GM13976 (cell line): ENCODE measurements at regions not wholly inside any gene's neighbourhood (a gene's known extent, or its start where the extent isn't known, plus 50 kb on each side); places are given as distances from the start of the nearest gene placed in this dataset.
"Not testable (repeated sequence)": the region's sequence is repeated elsewhere in the genome, so short reads cannot be mapped to it uniquely, and the experiment has no call there.

Experiments used
- DNase-seq: peaks from one replicate; pipeline ENCODE4 v3.0.0; 2012; ENCODE audit warnings: low spot score
- in situ Hi-C: fragments of 300-500 bp; cut with MboI; formaldehyde crosslinking; loops from one replicate; pipeline ENCODE4 v1.12.0; 2022; ENCODE audit warnings: low sequenced_read_pairs, mixed read lengths, inconsistent platforms; ENCODE audit not compliant: unreplicated experiment
- TF ChIP-seq, protein P1 (sequence below): IDR thresholded peaks from 2 replicates; pipeline ENCODE4 v1.5.1; 2012; ENCODE audit warnings: borderline replicate concordance, mild to moderate bottlenecking; ENCODE audit not compliant: insufficient read depth; ENCODE audit errors: extremely low read depth, missing control alignments, control extremely low read depth

GRCh38 chr4:177512646-177513045, 70.4 kb upstream of the AGA start:
- in situ Hi-C loops: no loop called here
- no peak for DNase-seq
- TF ChIP-seq, protein P1, sequence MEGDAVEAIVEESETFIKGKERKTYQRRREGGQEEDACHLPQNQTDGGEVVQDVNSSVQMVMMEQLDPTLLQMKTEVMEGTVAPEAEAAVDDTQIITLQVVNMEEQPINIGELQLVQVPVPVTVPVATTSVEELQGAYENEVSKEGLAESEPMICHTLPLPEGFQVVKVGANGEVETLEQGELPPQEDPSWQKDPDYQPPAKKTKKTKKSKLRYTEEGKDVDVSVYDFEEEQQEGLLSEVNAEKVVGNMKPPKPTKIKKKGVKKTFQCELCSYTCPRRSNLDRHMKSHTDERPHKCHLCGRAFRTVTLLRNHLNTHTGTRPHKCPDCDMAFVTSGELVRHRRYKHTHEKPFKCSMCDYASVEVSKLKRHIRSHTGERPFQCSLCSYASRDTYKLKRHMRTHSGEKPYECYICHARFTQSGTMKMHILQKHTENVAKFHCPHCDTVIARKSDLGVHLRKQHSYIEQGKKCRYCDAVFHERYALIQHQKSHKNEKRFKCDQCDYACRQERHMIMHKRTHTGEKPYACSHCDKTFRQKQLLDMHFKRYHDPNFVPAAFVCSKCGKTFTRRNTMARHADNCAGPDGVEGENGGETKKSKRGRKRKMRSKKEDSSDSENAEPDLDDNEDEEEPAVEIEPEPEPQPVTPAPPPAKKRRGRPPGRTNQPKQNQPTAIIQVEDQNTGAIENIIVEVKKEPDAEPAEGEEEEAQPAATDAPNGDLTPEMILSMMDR: no peak

GRCh38 chr4:177517862-177518261, 75.6 kb upstream of the AGA start:
- TF ChIP-seq, protein P1: no peak
- in situ Hi-C loops: no loop called here
- DNase-seq: no peak

DNA sequence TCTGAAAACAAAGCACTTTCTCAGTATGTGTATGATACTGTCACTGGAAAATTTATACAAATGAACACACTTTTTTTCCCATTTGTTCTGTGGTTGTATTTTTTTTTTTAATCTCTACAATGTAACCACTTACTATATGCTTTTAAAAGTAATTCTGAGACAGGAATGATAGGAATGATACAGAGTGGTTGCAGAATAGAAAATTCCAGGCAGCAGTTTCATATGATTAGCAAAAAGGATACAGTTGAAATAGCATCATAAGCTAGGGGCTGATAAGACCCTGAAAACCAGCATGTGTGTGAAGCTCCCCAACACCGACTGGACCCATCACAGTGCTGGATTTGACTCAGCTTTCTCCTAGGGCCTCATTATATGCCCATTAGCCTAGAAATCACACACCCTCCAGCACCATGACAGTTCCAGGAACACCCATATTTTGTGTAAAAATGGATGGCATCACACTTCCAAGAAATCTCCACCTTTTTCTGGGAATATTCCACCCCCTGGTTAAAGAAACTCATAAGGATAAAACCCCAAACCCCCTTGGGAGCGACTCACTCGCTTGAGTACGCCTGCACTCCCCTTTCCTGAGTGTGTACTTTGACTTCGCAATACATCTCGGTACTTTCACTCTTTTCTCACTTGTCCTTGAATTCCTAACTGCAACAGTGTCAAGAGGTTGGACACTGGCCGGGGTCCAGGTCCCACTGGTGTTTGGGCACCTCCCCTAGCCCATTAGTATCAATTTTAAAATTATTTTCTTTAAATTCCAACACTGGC, 77.4 kb upstream of the AGA start:
- no peak for DNase-seq
- TF ChIP-seq, protein P1: no peak
- in situ Hi-C loops: no loop called here

DNA sequence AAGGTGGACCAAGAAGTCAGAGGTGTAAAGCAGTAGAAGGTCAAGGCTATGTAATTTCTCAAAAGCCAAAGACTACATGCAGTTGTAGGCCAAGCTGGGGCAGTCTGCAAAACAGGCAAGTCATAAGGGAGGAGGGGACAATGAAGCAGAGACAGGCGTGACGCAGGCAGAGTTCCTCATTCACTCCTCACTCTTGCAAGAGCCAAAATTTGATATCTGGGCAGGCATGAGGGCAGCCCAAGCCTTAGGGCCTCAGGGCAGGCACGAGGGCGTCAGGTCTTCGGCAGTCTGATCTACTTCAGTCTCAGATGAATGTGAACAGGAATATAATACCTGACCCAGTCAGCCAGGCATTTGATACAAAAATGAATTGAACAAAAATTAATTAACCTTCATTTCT, 86.4 kb upstream of the AGA start:
- TF ChIP-seq, protein P1: no peak
- in situ Hi-C loops: no loop called here
- DNase-seq: no peak

DNA sequence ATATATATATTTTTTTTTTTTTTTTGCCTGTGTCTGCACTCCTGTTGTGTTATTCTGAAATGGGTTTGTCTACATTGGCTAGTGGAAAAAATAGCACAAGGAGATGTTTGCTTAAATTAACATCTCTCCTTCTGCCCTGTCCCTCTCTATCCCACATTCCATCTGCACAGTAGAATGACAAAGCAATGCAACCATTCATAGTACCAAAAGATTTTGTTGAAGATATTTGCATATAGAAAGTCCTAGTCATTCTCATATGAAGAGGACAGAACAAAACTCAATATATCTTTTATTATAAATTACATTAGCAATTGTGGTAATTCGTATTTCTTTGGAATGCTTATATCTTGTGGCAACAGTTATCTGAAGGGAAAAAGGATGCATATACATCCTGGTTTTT, 88.3 kb upstream of the AGA start:
- TF ChIP-seq, protein P1: no peak
- DNase-seq: no peak
- in situ Hi-C loops: no loop called here

GRCh38 chr4:177532358-177532757, 90.1 kb upstream of the AGA start:
- TF ChIP-seq, protein P1: no peak
- DNase-seq: no peak
- in situ Hi-C loops: no loop called here

GRCh38 chr4:177534841-177535240, 92.6 kb upstream of the AGA start:
- in situ Hi-C loops: not testable (repeated sequence)

More at GRCh38 chr4:177534841-177535240, 92.6 kb upstream of the AGA start:
- not testable (repeated sequence) for DNase-seq
